Mucosa of descending colon (tissue), 3 donors: ENCODE measurements at regions not wholly inside any gene's neighbourhood (a gene's known extent, or its start where the extent isn't known, plus 50 kb on each side); places are given as distances from the start of the nearest gene placed in this dataset.

ENCODE experiments used
- ATAC-seq: fragments of 200-7000 bp; cut with Tn5 transposase; one replicate; pipeline ENCODE4 v1.9.1; 2020; ENCODE audit warnings: mild to moderate bottlenecking, moderate library complexity
- DNase-seq, 3 donors: peaks; one replicate each; pipeline ENCODE4 v3.0.0-alpha.2; 2020
- H3K36me3 ChIP-seq: fragments of 200-600 bp; one replicate; pipeline ENCODE4 v1.8.0; 2021; ENCODE audit warnings: low read depth, mild to moderate bottlenecking
- H3K4me1 ChIP-seq: fragments of 200-600 bp; one replicate; pipeline ENCODE4 v1.8.0; 2021; ENCODE audit warnings: low read depth, mild to moderate bottlenecking
- H3K4me3 ChIP-seq: fragments of 200-600 bp; one replicate; pipeline ENCODE4 v1.8.0; 2021; ENCODE audit warnings: mild to moderate bottlenecking
- H3K9me3 ChIP-seq: fragments of 200-600 bp; one replicate; pipeline ENCODE4 v1.8.0; 2021; ENCODE audit warnings: mild to moderate bottlenecking
- intact Hi-C, 2 donors: fragments of 100-400 bp; cut with DNase I in 1 of 2; cut with micrococcal nuclease in 1 of 2; formaldehyde crosslinking; loops; one replicate each; pipeline versions ENCODE4 v1.11.0 to v1.11.1; 2022; cut with DNase I, micrococcal nuclease
- TF ChIP-seq, protein P1 (sequence below): fragments of 200-600 bp; IDR thresholded peaks from one replicate; pipeline ENCODE4 v1.8.0; 2022; ENCODE audit warnings: antibody characterized with exemption, mild to moderate bottlenecking
- donor health status: DM: no; HTN: no; CAD: no; lungs with moderate emphysema.
- donor health status: DM: no; HTN: no; CAD: no.
- donor health status: DM: no; HTN: yes; CAD: no.

DNA sequence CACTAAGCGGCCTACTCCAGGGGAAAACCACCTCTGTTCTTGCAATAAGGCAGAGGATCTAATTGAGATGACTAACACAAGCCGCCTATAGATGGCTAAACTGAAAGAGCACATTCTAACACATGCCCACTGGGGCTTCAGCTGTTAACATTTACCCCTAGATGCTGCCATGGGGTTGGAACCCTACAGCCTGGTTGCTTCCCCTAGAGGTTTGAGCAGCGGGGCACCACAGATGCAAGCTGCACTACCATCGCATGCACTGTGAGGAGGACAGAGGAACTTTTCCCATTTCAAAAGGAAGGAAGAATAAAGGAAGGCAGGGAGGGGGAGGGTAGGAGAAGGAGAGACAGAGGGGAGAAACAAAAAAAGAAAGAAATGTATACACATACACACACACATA lies 465.8 kb upstream of the PCDH15 start:
- TF ChIP-seq, protein P1, sequence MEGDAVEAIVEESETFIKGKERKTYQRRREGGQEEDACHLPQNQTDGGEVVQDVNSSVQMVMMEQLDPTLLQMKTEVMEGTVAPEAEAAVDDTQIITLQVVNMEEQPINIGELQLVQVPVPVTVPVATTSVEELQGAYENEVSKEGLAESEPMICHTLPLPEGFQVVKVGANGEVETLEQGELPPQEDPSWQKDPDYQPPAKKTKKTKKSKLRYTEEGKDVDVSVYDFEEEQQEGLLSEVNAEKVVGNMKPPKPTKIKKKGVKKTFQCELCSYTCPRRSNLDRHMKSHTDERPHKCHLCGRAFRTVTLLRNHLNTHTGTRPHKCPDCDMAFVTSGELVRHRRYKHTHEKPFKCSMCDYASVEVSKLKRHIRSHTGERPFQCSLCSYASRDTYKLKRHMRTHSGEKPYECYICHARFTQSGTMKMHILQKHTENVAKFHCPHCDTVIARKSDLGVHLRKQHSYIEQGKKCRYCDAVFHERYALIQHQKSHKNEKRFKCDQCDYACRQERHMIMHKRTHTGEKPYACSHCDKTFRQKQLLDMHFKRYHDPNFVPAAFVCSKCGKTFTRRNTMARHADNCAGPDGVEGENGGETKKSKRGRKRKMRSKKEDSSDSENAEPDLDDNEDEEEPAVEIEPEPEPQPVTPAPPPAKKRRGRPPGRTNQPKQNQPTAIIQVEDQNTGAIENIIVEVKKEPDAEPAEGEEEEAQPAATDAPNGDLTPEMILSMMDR: no peak
- ATAC-seq (no peak), DNase-seq (no peak)
- intact Hi-C loops: no loop called here
- Histone ChIP-seq H3K36me3 (no peaks in the 10 kb centered on the region), H3K4me1 (no peaks in the 10 kb centered on the region), H3K4me3 (no peak overlapping the region), H3K9me3 (no peaks in the 10 kb centered on the region)

DNA sequence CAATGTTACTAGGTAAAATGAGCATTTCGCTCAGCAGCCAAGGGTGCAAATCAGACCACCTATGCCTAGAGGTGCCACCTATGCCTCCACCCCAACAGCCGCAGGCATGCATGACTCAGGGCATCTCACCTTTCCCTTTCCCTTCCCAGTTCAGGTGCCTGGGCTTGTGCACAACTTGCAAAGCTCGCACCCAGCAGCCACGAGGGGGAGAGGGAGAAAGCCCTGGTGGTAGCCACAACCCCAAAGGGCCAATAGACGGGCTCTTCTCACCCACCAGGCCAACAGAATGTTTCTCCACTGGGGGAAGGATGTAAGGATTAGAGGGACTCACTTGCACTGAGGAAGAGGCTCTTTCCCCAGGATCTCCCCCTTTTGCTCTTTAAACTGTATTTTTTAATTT lies 462.3 kb upstream of the PCDH15 start:
- H3K4me3 ChIP-seq: no peak overlapping the region
- H3K4me1 ChIP-seq: no peaks in the 10 kb centered on the region
- no peaks in the 10 kb centered on the region for H3K36me3 ChIP-seq
- H3K9me3 ChIP-seq: no peaks in the 10 kb centered on the region
- ATAC-seq (no peak), DNase-seq (no peak)
- TF ChIP-seq, protein P1: no peak
- intact Hi-C loops: no loop called here

DNA sequence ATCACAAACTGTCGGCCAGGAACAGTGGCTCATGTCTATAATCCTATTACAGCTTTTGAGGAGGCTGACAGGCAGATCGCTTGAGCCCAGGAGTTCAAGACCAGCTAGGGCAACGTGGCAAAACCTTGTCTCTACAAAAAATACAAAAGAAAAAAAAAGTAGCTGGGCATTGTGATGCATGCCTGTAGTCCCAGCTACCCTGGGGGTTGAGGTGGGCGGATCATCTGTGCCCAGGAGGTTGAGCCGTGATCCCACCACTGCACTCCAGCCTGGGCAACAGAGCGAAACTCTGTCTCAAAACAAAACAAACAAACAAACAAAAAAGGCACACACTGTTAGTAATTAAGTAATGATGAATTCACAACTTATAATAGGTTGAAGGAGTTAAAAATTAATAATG lies 441.5 kb upstream of the PCDH15 start:
- intact Hi-C loops: no loop called here
- Histone ChIP-seq H3K9me3 (no peaks in the 10 kb centered on the region), H3K4me1 (no peaks in the 10 kb centered on the region), H3K4me3 (no peak overlapping the region), H3K36me3 (no peaks in the 10 kb centered on the region)
- TF ChIP-seq, protein P1: no peak
- ATAC-seq (no peak), DNase-seq (no peak)

DNA sequence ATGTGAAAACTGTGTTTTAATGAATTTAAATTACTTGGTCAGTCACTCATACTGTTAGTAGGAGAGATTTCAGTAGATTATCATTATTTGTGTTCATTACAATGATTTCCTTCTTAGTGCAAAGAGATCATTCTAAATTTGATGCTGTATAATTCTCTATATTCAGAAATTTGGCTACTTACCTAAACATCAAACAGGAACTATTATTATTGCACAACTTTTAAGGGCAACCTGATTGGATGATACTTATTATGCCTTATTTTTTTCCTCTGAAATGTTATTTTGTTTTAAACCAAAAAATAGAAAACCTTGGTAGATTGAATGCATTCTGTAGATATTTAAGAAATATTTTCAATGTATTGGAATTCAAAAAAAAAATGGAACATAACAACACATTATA lies 436.4 kb upstream of the PCDH15 start:
- ATAC-seq (no peak), DNase-seq (no peak)
- Histone ChIP-seq H3K4me3 (no peak overlapping the region), H3K4me1 (no peaks in the 10 kb centered on the region), H3K36me3 (no peaks in the 10 kb centered on the region), H3K9me3 (no peaks in the 10 kb centered on the region)
- TF ChIP-seq, protein P1: no peak
- intact Hi-C loops: no loop called here

DNA sequence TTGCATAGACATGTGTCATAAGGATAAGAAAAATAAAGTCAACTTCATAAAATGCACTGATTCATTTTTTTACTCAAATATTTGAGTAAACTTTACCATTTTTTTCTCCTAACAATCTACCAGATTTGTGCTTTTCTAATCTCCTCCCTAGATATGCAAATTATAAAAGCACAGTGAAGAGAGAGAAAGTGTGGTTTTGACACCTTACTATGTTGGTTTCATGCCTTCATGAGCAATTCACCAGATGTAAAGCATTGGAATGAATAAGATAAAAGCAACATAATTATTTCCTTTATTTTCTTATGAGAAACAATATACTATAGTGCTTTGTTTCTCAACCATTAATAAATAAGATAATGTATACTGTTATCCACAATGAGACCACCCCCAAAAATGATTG lies 432.5 kb upstream of the PCDH15 start:
- Histone ChIP-seq H3K4me1 (no peaks in the 10 kb centered on the region), H3K36me3 (no peaks in the 10 kb centered on the region), H3K4me3 (no peak overlapping the region), H3K9me3 (no peaks in the 10 kb centered on the region)
- TF ChIP-seq, protein P1: no peak
- DNase-seq: no peak
- ATAC-seq: no peak
- intact Hi-C loops: no loop called here

DNA sequence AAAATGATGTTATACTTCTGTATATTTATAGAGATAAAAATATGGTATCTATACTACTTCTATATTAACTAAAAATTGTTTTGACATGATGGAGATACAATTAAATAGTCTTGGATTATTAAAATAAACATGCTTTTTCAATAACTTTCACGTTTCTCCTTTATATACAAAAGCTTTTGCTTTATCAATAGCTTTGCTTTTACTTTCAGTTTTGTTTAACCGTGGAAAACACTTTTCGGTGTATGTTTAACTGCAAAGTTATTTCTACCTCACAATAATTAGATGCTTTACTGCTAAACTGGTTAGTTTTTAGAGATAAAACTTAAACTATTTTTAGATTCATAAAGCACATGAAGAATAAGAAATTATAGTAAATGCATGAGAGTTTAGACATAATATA lies 432.1 kb upstream of the PCDH15 start:
- DNase-seq (no peak), ATAC-seq (no peak)

More for the DNA sequence above, 432.1 kb upstream of the PCDH15 start:
- H3K9me3 ChIP-seq: no peaks in the 10 kb centered on the region
- intact Hi-C loops: no loop called here
- no peak overlapping the region for H3K4me3 ChIP-seq
- H3K4me1 ChIP-seq: no peaks in the 10 kb centered on the region
- TF ChIP-seq, protein P1: no peak
- no peaks in the 10 kb centered on the region for H3K36me3 ChIP-seq
